Left lung (tissue), 4 donors: ENCODE measurements at regions not wholly inside any gene's neighbourhood (a gene's known extent, or its start where the extent isn't known, plus 50 kb on each side); places are given as distances from the start of the nearest gene placed in this dataset.
A peak's percentile ranks its signal among the peaks of the same experiment; 100 is the strongest.

Experiments
- ATAC-seq: fragments of 200-7000 bp; cut with Tn5 transposase; one replicate; pipeline ENCODE4 v1.9.1; 2020; ENCODE audit warnings: moderate library complexity
- DNase-seq, 4 donors: peaks; one replicate each; pipeline ENCODE4 v3.0.0-alpha.2; 2013 to 2020
- H3K27ac ChIP-seq, 2 donors: fragments of 200-600 bp; sonication (generic) in 1 of 2; one replicate each; pipeline versions ENCODE4 v1.5.0 to v1.8.0; 2020 to 2021
- H3K27me3 ChIP-seq, 2 donors: fragments of 200-600 bp; sonication (generic) in 1 of 2; one replicate each; pipeline versions ENCODE4 v1.5.0 to v1.8.0; 2020 to 2021
- H3K36me3 ChIP-seq, 2 donors: fragments of 200-600 bp; sonication (generic) in 1 of 2; one replicate each; pipeline versions ENCODE4 v1.5.0 to v1.8.0; 2020 to 2021
- H3K4me1 ChIP-seq, 2 donors: fragments of 200-600 bp; one replicate each; pipeline ENCODE4 v1.8.0; 2021
- H3K4me3 ChIP-seq, 2 donors: fragments of 200-600 bp; sonication (generic) in 1 of 2; one replicate each; pipeline versions ENCODE4 v1.5.0 to v1.8.0; 2020 to 2021; ENCODE audit warnings: mild to moderate bottlenecking in 1 of 2
- H3K9me3 ChIP-seq, 2 donors: fragments of 200-600 bp; sonication (generic) in 1 of 2; one replicate each; pipeline versions ENCODE4 v1.5.0 to v1.8.0; 2020 to 2021
- intact Hi-C, 2 donors: fragments of 100-400 bp; cut with DNase I; formaldehyde crosslinking; loops; one replicate each; pipeline versions ENCODE4 v1.11.2 to v1.14.2; 2022
- TF ChIP-seq, protein P1 (sequence below), 2 donors: fragments of 200-600 bp; sonication (generic) in 1 of 2; IDR thresholded peaks; one replicate each; pipeline versions ENCODE4 v1.5.0 to v1.8.0; 2021; ENCODE audit warnings: antibody characterized with exemption in 2 of 2
- donor health status: DM: no; HTN: yes; CAD: no.
- donor health status: DM: no; HTN: no; CAD: no.

DNA sequence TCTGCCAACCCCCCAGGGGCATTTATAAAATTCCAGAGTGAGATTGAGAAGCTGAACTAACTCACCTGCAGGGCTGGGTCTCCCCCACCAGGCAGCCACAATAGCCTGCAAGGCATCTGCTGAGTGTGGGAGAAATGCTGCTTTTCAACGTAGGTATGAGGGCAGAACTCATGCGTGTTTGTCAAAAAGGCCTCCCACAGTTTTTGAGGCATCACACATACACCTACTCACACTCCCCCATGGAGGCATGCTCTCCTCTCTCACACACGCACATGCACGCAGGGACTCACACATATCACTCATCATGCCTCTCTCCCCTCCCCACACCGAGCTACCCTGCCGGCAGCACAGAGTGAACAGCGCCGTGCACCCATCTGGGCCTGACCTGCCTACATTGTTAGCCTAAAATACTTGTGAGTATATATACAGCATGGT lies 390.5 kb downstream of the FGF9 start:
- no peaks in the 10 kb centered on the region for H3K9me3 ChIP-seq

DNA sequence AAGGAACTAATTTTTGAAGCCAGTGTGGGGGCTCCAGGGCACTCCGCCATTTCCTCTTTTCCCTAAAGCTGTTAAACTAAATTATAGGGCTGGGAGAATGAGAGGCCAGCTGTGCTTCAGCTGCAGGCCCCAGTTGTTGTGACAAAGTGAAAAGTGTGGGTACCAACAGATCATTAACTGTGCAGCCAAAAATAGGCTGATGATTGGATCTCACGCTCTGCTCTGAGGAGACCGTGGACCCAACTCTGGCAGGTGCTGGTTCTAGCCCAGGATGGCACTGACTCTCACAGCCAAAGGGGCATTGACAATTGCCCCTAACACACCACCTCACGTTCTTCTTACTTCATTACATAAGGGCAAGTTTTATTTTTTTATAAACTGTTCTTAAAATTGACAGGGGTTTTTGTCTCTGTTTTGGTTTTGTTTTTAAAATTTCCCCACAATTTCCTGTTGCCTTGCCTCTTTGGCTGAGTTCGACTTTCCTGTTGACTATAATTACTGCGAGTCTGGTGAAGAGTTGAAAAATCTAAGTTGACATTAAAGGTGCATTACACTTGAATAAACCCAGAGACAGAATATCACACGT lies 391.0 kb downstream of the FGF9 start:
- no peaks in the 10 kb centered on the region for H3K9me3 ChIP-seq
- TF ChIP-seq, protein P1, sequence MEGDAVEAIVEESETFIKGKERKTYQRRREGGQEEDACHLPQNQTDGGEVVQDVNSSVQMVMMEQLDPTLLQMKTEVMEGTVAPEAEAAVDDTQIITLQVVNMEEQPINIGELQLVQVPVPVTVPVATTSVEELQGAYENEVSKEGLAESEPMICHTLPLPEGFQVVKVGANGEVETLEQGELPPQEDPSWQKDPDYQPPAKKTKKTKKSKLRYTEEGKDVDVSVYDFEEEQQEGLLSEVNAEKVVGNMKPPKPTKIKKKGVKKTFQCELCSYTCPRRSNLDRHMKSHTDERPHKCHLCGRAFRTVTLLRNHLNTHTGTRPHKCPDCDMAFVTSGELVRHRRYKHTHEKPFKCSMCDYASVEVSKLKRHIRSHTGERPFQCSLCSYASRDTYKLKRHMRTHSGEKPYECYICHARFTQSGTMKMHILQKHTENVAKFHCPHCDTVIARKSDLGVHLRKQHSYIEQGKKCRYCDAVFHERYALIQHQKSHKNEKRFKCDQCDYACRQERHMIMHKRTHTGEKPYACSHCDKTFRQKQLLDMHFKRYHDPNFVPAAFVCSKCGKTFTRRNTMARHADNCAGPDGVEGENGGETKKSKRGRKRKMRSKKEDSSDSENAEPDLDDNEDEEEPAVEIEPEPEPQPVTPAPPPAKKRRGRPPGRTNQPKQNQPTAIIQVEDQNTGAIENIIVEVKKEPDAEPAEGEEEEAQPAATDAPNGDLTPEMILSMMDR (IDR thresholded peaks at IDR 0.05), result no peak
- H3K36me3 ChIP-seq, result no peaks in the 10 kb centered on the region
- intact Hi-C loops, result no loop called here
- no peak for ATAC-seq
- peak in 2 of 4 donors; percentile 42 to 58 for DNase-seq
- no peaks in the 10 kb centered on the region for H3K27me3 ChIP-seq
- H3K4me1 ChIP-seq, result no peaks in the 10 kb centered on the region
- H3K27ac ChIP-seq, result peak overlapping the region; percentile 7 to 43
- no peak overlapping the region for H3K4me3 ChIP-seq

More for the DNA sequence above, 390.5 kb downstream of the FGF9 start:
- intact Hi-C loops, result no loop called here
- no peaks in the 10 kb centered on the region for H3K36me3 ChIP-seq
- no peak for DNase-seq
- no peak for ATAC-seq
- no peak overlapping the region for H3K4me3 ChIP-seq
- peak overlapping the region; percentile 7 to 43 for H3K27ac ChIP-seq
- TF ChIP-seq, protein P1 (IDR thresholded peaks at IDR 0.05), result no peak
- H3K4me1 ChIP-seq, result no peaks in the 10 kb centered on the region
- no peaks in the 10 kb centered on the region for H3K27me3 ChIP-seq

DNA sequence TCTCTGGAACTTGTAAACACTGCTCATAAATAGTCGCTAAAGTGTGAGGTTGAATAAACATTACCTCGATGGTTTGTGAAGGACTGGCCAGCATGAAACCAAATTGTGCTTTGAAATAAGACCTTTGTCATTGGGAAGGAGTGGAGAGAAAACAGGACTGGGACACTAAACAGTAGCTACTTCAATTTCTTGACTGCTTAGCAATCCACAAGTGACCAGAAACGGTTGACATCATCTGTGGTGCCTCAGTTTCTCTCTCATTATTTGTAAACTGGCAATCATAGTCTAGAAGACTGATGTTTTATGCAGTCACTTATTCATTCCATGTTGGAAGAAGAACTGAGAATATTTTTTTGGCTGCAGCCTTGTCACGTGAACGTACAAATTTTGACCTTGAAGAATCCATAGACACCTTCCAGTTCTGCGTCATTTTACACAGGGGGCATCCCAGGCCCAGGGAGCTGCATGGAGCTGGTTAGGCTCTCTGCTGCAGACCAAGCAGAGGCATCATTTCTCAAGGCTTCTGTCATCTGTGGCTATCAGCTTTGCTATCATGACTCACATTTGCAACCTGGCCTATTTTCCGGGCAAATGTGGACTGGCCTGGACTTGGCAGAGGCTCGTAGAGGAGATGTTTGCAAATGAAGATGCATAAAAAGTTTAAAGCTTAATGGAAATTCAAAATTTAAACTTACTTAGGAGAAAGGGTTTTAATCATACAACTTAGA lies 391.8 kb downstream of the FGF9 start:
- ATAC-seq, result no peak
- DNase-seq, result no peak
- no peaks in the 10 kb centered on the region for H3K36me3 ChIP-seq
- H3K27me3 ChIP-seq, result no peaks in the 10 kb centered on the region
- no peaks in the 10 kb centered on the region for H3K4me1 ChIP-seq
- no peaks in the 10 kb centered on the region for H3K9me3 ChIP-seq
- TF ChIP-seq, protein P1 (IDR thresholded peaks at IDR 0.05), result no peak
- H3K4me3 ChIP-seq, result no peak overlapping the region
- intact Hi-C loops, result no loop called here
- H3K27ac ChIP-seq, result no peak overlapping the region

DNA sequence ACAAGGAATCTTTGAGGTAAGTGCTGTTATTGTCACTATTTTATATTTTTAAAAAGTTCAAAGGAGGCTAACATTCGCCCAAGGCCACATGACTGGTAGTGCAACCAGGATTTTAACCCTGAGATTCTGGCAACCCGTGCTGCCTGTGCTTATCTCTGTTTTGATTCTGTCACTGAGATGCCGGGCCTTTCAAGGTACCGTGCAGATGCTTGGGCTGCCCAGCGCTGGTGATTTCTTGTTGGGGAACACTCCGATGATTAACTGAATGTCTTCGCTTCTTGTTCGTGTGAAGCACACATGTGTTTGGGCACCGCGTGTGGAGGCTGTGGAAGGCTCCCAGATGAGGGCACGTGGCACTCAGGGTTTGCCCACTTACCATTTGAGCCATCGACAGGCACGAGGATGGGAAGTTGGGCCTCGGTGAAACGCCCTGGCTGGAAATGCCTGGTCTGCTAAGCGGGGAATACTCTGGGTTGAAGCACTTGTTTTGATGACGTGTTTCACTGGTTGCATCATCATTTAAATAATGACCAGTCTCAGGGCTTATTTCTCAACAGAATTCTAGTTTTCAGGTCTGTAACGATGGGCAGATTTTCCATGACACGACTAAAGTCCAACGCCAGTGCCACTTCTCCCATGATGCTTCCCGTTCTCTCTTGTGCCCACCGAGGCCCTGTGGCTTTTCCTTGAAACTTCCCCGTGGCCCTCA lies 392.7 kb downstream of the FGF9 start:
- intact Hi-C loops, result no loop called here

More for the DNA sequence above, 392.7 kb downstream of the FGF9 start:
- H3K4me1 ChIP-seq, result no peaks in the 10 kb centered on the region
- TF ChIP-seq, protein P1 (IDR thresholded peaks at IDR 0.05), result no peak
- no peaks in the 10 kb centered on the region for H3K36me3 ChIP-seq
- no peak overlapping the region for H3K4me3 ChIP-seq
- ATAC-seq, result no peak
- H3K27ac ChIP-seq, result no peak overlapping the region
- no peak for DNase-seq
- no peaks in the 10 kb centered on the region for H3K27me3 ChIP-seq
- no peaks in the 10 kb centered on the region for H3K9me3 ChIP-seq
